ENCODE measurements at regions not wholly inside any gene's neighbourhood (a gene's known extent, or its start where the extent isn't known, plus 50 kb on each side); places are given as distances from the start of the nearest gene placed in this dataset.

DNA sequence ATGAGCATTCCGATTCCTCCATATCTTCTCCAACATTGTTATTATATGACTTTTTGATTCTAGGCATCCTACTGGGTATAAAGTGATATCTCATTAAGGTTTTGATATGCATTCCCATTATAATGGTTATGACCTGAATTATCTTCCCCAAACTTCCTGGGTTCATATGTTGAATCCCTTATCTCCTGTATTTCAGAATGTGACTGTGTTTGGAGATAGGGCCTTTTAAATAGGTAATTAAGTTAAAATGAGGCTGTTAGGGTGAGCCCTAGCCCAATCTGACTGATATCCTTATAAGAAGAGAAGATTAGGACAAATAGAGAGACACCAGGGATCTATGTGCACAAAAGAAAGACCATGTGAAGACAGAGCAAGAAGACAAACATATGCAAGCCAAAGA lies 96.9 kb upstream of the PMCH start:
- TF ChIP-seq, protein P1, sequence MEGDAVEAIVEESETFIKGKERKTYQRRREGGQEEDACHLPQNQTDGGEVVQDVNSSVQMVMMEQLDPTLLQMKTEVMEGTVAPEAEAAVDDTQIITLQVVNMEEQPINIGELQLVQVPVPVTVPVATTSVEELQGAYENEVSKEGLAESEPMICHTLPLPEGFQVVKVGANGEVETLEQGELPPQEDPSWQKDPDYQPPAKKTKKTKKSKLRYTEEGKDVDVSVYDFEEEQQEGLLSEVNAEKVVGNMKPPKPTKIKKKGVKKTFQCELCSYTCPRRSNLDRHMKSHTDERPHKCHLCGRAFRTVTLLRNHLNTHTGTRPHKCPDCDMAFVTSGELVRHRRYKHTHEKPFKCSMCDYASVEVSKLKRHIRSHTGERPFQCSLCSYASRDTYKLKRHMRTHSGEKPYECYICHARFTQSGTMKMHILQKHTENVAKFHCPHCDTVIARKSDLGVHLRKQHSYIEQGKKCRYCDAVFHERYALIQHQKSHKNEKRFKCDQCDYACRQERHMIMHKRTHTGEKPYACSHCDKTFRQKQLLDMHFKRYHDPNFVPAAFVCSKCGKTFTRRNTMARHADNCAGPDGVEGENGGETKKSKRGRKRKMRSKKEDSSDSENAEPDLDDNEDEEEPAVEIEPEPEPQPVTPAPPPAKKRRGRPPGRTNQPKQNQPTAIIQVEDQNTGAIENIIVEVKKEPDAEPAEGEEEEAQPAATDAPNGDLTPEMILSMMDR (IDR thresholded peaks at IDR 0.05 in 8 of 11, conservative IDR thresholded peaks at IDR 0.05 in 3 of 11), result no peak
- TF ChIP-seq POLR2A (IDR thresholded peaks at IDR 0.05) (no peak), POLR2AphosphoS5 (IDR thresholded peaks at IDR 0.05) (no peak)

Data from spleen (tissue), 7 donors.